IPS-18c (cell line): ENCODE measurements at regions not wholly inside any gene's neighbourhood (a gene's known extent, or its start where the extent isn't known, plus 50 kb on each side); places are given as distances from the start of the nearest gene placed in this dataset.

ENCODE experiments used
- H3K4me3 ChIP-seq: 2 replicates; pipeline ENCODE4 v1.7.0; 2013; ENCODE audit warnings: low read depth, mild to moderate bottlenecking, low read length, moderate library complexity; ENCODE audit not compliant: insufficient read depth
- H3K9me3 ChIP-seq: one replicate; pipeline ENCODE4 v1.6.1; 2013; ENCODE audit warnings: mild to moderate bottlenecking, low read length, moderate library complexity; ENCODE audit not compliant: control insufficient read depth, insufficient read depth

DNA sequence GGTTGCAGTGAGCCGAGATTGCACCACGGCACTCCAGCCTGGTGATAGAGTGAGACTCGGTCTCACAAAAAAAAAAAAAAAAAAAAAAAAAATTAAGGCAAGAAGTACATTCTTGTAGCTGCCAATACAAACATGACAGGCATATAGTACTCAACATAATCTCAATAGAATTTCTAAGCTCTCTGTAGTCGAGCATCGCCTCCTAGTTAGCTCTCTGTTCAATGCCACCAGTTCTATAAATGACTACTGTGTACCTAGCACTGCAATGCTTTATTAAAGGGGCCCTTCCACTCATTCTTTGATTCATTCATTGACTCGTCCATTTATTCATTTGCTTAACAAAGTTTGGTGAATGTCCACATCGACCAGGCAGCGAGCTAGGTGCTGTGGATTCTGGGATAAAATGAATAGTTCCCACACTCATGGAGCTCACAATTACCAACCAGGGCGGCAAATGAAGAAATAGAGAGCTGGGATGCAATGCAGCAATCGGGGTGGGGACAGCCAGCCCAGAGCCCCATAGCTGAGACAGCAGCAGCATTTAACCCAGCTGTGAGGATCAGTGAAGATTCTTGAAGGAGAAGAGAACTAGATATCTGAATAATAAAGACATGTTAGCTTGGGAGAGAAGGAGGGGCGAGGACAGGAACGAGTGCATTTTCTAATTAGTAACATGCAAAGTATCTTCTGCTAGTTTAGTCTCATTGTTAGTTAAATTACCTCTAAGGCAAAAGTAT, 349.8 kb downstream of the LPIN1 start:
- H3K4me3 ChIP-seq = no peak overlapping the region
- no peaks in the 10 kb centered on the region for H3K9me3 ChIP-seq

DNA sequence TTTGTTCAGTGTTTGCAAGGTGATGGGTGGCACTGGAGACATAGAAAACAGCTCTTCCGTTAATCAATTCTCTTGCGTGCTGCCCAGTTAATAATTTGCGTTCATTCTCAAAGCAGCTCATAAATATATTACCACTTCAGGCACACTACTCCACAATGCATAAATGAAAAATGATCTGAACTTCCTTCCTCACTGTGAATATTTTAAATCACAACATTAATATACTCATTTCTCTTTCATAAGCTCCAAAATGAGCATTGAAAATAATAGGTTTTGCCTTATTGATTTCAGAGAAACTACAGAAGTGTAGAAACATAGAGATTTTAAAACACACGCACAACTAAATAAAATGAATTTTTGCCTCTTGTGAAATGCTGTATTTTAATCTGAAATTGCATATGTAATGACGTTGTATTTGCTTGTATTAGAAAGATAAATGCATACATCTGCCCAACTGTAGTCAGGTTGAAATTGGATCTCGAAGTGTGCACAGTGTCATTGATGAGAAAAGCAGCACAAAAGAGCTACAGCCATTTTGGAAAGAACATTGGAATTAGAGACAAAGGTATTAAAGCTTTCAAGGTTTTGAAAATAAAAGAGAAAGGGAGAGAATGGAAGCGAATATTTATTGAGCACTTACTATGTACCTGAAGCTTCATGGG, 350.5 kb downstream of the LPIN1 start:
- Histone ChIP-seq H3K4me3 (no peak overlapping the region), H3K9me3 (no peaks in the 10 kb centered on the region)

DNA sequence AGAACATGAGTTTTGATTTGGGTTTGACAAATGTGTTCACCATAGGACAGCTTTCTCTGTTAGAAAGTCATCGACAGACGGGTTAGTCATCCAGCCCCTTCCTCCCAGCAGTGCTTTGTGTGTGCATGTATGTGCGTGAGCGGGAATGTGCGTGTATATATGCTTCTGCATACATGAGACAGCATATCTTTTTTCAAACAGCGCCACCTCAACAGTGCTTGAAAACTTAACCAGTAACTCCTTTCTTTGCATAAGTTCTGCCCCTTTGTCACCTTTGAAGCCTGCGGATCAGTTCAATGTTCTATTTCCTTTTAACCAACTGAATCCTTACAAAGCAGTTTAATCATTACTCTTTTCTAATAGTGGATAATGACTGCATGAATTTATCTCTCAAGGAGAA, 351.4 kb downstream of the LPIN1 start:
- Histone ChIP-seq H3K9me3 (no peaks in the 10 kb centered on the region), H3K4me3 (no peak overlapping the region)

DNA sequence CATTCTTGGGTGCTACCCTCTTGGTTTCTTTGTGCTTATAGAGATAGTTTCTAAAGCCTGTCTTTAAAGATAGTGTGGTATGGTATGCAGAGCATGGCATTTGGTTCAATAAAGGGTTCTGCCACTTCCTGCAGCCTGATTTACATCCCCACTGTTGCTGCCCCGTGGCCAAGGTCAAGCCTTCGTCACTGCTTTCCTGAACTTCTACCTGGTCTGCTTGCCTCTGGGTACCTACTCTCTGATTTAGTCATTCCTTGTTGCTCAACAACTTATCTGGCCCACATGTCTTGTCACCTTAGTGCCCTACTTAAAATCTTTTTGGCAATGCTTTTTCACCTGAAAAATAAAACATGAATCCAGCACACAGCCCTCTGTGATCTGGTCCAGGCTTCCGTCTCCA, 352.9 kb downstream of the LPIN1 start:
- no peak overlapping the region for H3K4me3 ChIP-seq
- H3K9me3 ChIP-seq = no peaks in the 10 kb centered on the region

DNA sequence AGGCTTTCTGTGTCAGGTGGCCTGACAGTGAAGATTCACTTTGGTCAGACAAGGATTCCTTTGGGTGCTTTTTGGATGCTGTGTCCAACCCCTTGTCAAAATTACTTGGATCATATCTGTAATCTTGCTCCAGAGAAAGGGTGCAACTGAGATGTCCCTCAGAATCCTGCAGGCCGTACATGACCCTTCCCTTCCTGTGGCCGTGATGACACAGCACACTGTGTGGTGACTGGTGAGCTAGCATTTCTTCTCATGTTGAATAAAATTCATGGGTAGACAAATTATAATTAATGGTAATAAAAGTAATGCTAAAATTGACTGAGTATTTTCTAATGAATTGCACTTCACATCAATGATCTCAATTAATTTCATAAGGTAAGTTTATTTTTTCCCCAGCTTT, 356.2 kb downstream of the LPIN1 start:
- Histone ChIP-seq H3K4me3 (no peak overlapping the region), H3K9me3 (no peaks in the 10 kb centered on the region)

DNA sequence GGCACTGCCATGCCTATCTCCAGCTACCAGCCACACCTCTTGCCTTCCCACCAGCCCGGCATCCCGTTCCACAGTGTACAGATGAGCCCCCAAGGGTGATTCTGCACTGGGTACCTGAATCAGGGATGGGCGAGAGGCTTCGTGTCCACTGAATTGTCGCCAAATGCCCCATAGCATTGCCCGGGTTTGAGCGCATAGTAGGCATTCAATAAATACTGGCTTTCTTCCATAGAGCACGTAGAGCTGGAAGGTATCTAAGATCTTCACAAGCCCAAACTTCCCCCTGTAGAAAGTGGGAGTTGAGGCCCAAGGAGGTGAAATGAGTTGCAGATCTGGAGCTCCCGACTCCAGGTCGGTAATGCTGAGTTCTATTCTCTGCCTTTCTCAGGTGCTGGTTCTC, 358.7 kb downstream of the LPIN1 start:
- H3K9me3 ChIP-seq = no peaks in the 10 kb centered on the region
- no peak overlapping the region for H3K4me3 ChIP-seq

DNA sequence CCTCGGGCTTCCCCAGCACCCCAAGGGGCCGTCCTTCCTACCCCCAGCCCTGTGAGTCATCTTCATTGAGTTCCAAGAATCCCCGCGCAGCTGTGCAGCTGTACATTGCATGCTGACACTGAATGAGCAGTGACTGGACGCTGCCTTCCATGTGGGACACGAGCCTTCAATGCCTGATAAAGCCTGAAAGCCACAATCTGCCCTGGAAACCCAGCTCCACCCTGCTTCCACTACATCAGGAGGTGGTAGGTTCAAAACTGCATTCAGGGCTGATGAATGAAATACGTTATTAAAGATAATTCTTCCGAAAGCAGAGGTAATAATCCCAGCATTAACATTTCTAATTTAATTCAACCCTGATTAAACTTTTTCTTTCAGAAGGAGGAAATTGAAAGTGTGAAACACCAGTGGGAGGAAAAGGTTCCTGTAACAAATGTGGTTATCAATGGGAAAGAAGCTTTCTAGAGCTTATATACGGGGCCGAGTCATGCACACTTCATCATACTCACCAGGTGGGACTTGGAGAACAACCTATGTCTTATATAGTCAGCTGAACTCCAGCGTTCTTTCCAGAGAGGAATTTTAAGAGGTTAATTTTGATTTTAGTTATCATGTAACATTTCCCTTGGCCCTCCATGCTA, 360.1 kb downstream of the LPIN1 start:
- no peaks in the 10 kb centered on the region for H3K9me3 ChIP-seq
- H3K4me3 ChIP-seq = no peak overlapping the region

DNA sequence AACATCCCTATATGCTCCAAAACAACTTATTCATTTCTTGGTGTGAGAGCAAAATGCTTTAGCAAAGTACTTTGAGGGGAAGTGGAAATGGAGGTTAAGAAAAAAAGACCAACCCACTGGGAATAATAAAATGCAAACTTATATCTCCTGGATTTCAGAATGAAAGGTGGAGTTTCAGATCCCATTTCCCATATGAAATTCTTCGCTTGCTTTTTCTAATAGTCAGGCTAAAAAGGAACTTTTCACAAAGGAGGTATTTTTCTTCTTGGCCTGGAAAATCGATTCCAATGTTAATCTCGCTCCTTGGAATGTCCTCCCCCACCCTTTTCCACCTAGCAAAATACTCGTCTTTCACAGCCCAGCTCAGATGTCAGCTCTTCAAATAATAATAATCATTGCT, 360.9 kb downstream of the LPIN1 start:
- Histone ChIP-seq H3K4me3 (no peak overlapping the region), H3K9me3 (no peaks in the 10 kb centered on the region)

DNA sequence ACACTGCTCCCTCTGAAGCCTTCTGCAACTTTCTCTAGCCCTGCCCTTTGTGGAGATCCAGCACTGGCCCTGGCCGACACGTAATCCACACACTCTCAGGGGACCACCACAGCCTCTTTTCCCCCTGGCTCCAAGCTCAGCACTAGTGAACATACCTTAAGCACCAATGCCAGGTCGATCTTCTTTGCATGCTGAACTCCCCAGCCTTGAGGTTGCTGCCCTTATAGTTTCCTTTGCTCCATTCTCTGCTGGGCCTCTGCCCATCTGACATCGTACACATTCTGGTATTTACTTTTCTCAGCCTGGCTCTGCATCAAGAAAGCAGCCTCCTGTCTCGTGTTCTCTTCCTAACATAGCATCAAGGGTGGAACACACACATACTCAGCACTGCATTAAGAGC, 361.5 kb downstream of the LPIN1 start:
- Histone ChIP-seq H3K9me3 (no peaks in the 10 kb centered on the region), H3K4me3 (no peak overlapping the region)

DNA sequence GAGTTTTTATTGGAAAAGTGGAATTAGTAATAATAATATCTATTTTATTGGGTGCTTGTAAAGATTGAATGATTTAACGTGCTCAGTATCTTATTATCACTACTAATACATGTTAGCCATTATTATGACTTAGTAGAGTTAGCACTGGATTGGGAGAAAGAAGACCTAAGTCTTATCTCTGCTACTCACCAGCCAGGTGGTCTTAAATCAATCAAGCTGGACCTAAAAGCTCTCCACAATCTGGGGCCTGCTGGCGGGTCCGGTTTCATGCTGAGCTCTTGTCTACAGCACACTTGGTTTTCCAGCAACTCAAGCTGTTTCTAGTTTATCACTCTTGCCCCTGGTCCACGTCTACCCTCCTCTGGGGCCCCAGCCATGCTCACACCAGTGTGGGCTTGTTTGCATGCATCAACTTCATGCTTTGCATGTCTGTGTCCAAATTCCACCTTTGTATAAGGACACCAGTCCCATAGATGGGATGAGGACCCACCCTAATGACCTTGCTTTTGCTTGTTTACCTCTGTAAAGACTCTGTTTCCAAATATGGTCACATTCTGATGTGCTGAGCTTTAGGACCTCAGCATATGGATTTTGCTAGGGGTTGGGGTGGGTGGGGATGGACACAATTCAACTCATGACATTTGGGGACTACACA, 363.1 kb downstream of the LPIN1 start:
- Histone ChIP-seq H3K9me3 (no peaks in the 10 kb centered on the region), H3K4me3 (no peak overlapping the region)

DNA sequence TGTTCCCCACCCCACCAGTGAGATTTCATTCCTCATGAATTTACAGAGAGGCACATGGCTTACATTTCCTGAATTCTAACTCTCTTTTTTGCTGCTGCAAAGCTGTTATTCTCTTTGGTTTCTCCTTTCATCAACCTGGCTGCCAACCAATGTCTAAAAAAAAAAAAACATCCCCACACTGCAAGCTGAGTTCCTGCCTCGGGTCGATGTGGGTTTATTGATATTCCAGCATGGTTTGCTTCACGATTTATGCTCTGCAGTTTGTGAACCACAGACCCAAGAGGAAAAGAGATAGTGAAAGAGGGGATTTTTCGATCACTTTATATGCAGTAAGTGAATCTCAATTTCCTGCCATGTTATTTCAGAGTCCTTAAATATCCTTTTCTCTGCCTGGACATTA, 363.6 kb downstream of the LPIN1 start:
- Histone ChIP-seq H3K4me3 (no peak overlapping the region), H3K9me3 (no peaks in the 10 kb centered on the region)

DNA sequence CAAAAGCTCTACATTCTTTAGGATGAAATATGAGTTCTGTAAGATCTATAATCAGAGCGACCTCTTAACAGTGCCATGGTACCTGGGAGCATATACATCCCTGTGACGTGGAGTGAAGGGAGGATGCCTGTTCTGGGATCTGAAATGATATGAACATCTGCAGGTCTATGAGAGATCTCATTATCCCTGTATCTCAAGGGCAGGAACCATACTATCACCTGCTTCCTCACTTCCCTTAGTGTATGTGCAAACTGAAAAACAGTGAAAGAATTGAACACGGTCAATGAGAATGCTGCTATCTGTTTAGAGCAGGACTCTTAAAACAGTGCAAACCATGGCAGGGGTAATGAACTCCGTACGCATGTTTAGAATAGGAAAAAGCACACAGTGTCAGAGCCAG, 364.0 kb downstream of the LPIN1 start:
- H3K4me3 ChIP-seq = no peak overlapping the region
- H3K9me3 ChIP-seq = no peaks in the 10 kb centered on the region

DNA sequence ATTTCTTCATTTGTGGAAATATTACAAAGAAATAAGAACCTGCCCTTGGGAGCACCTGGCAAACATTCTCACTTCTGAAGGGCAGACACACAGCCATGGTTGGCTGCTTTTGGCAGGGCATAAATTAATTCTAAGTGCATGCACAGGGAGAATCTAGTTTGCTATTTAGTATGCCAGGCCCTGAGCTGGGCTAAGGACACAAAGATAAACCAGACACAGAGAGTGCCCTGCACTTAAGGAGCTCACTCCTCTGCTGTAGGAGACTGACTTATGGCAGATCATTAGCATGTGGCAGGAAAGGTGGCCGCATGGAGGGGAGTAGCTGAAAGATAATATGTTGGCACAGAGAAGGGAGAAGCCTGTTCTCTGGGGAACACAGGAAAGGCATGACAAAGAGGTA, 367.0 kb downstream of the LPIN1 start:
- Histone ChIP-seq H3K4me3 (no peak overlapping the region), H3K9me3 (no peaks in the 10 kb centered on the region)

DNA sequence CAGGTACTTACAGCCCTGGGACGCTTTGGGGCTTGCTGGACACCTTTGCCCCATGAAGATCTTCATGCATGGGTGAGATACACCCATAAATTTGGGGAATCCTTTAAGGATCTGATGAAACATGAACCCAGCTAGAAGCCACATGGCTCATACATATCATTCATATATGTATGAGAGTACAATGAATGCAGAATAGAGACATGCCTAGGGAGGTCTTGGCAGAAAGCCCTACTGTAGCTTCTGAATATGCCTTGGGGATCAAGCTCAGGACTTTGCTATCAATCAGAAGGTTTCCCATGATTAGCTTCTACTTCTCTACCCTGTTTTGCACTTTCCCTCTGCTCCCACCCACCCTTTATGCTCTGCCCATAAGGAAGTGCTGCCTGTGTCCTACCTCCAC, 368.4 kb downstream of the LPIN1 start:
- no peak overlapping the region for H3K4me3 ChIP-seq
- H3K9me3 ChIP-seq = no peaks in the 10 kb centered on the region

DNA sequence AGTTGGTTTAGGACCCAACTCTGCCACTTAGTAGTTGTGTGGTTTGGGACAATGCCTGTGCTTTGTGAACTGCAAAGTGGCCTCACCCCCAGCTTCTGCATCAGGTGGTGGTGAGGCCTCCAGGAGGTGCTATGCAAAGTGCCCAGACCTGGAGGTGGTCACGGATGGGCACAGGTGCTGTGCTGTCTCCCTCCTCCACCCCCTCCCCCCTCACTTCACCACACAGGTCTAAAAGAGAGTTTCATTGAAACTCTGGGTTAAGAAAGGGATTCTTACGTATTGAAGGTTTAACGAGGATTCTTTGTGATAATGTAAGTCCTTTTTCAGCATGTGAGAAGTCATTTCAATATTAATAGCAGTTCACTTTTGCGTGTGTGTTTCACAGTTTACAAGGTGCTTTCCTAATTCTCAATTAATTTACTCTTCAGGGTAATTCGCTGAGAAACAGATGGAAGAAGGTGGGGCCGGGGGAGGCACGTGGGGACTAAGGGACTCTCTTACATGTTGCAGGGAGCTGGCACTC, 369.9 kb downstream of the LPIN1 start:
- Histone ChIP-seq H3K4me3 (no peak overlapping the region), H3K9me3 (no peaks in the 10 kb centered on the region)

DNA sequence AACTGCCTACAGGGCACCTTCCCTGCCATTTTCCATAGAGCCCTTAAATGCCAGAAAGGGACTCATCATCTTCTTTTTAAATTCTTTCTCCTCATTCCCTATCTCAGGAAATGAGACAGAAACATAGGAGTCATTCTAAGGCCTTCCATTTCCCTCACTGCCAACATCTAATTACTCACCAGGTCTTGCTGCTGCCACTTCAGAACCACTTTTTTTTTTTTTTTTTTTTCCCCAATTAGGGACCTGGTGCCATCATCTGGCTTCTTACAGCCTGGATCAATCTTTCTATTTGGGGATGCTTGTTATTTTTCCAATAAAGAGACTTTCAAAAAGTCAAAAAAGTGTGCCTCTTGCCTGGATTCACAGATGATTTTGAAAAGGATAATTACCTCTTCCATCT, 373.4 kb downstream of the LPIN1 start:
- Histone ChIP-seq H3K9me3 (no peaks in the 10 kb centered on the region), H3K4me3 (no peak overlapping the region)

DNA sequence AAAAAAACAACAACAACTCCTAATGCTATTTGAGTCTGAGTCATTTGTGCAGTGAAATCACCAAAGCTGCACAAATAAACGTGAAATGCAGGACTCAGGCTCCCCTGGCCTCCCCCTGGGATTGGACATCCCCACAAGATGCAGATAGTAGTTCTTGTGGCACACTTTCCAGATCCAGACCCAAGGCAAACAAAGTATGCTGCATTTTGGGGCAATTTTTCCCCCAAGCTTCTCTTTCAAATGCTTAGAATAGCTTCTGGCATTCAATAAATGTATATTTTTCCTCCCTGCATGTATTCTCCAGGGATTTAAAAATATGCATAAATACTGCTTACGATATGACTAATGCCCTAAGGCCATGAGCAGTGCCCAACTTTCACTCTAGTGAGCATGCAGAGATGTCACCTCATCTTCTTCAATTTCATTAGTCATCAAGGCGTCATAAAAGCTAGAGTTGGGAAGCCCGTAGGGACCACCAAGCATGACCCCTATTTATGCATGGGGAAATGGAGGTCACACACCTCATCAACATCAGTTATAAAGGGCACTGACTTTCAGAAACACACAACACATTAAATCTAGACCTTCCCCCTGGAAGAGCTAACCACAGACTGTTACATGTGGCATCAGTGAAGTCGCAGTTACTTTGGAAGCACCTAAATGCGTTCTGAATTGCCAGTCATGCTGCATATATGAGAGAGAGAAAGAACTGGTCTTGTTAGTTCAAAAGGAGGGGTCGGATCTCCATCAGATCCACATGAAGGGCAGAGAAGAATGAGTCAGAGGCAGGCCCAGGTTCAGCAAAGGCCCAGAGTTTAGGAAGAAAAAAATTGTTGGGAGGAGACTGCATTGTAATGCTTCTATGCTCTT, 374.1 kb downstream of the LPIN1 start:
- no peak overlapping the region for H3K4me3 ChIP-seq
- no peaks in the 10 kb centered on the region for H3K9me3 ChIP-seq
